COLO668 (cell line): ENCODE measurements at regions not wholly inside any gene's neighbourhood (a gene's known extent, or its start where the extent isn't known, plus 50 kb on each side); places are given as distances from the start of the nearest gene placed in this dataset.
"Not testable (repeated sequence)": the region's sequence is repeated elsewhere in the genome, so short reads cannot be mapped to it uniquely, and the experiment has no call there.

Source experiments
- DNase-seq: peaks from one replicate; lab custom pipeline; 2025; ENCODE audit not compliant: unreplicated experiment; lab: John Stamatoyannopoulos, UW

GRCh38 chr5:16304846-16305245 is 125.3 kb upstream of the MARCHF11 start:
- no peak for DNase-seq

GRCh38 chr5:16296946-16297345 is 117.4 kb upstream of the MARCHF11 start:
- DNase-seq = no peak

GRCh38 chr5:16291894-16292293 is 112.3 kb upstream of the MARCHF11 start:
- no peak for DNase-seq

- DNase-seq = no peak
Measured at GRCh38 chr5:16291474-16291873, 111.9 kb upstream of the MARCHF11 start.

- no peak for DNase-seq
Measured at GRCh38 chr5:16283791-16284190, 104.2 kb upstream of the MARCHF11 start.

- DNase-seq = not testable (repeated sequence)
Measured at GRCh38 chr5:16276859-16277258, 97.3 kb upstream of the MARCHF11 start.

GRCh38 chr5:16271851-16272250 is 92.3 kb upstream of the MARCHF11 start:
- DNase-seq = peak; percentile 81

GRCh38 chr5:16265141-16265540 is 85.5 kb upstream of the MARCHF11 start:
- no peak for DNase-seq

- no peak for DNase-seq
Measured at GRCh38 chr5:16260000-16260399, 80.4 kb upstream of the MARCHF11 start.

- no peak for DNase-seq
Measured at GRCh38 chr5:16253856-16254255, 74.3 kb upstream of the MARCHF11 start.

GRCh38 chr5:16245956-16246355 is 66.4 kb upstream of the MARCHF11 start:
- DNase-seq = no peak

GRCh38 chr5:16245249-16245648 is 65.7 kb upstream of the MARCHF11 start:
- DNase-seq = no peak

GRCh38 chr5:16238018-16238417 is 58.4 kb upstream of the MARCHF11 start:
- no peak for DNase-seq

- no peak for DNase-seq
Measured at GRCh38 chr5:16234598-16234997, 55.0 kb upstream of the MARCHF11 start.

- no peak for DNase-seq
Measured at GRCh38 chr5:16233730-16234129, 54.1 kb upstream of the MARCHF11 start.

GRCh38 chr5:16229357-16229940 is 49.9 kb upstream of the MARCHF11 start:
- DNase-seq = no peak
